IMR-90 (cell line): ENCODE measurements at regions not wholly inside any gene's neighbourhood (a gene's known extent, or its start where the extent isn't known, plus 50 kb on each side); places are given as distances from the start of the nearest gene placed in this dataset.

Experiments used
- ATAC-seq: fragments of 200-7000 bp; cut with Tn5 transposase; 2 replicates; pipeline ENCODE4 v1.9.1; 2020; ENCODE audit warnings: low read depth, mild to moderate bottlenecking, moderate library complexity
- BruUV-seq: library from RNA; stranded (reverse); fragments of 400-500 nt; replicated peaks from 2 replicates; lab custom pipeline; 2021; lab: Mats Ljungman, UMichigan
- CTCF ChIA-PET: fragments of 300-600 bp; formaldehyde crosslinking; extraction: SDS; loops from one replicate; lab custom pipeline; 2021; ENCODE audit warnings: antibody characterized with exemption; lab: Yijun Ruan, JAX
- POLR2A ChIA-PET: fragments of 300-600 bp; sonication (Branson Sonifier 250); formaldehyde crosslinking; loops from one replicate; lab custom pipeline; 2022; ENCODE audit warnings: antibody characterized with exemption; ENCODE audit not compliant: unreplicated experiment; lab: Charles Lee
- DNase-seq: peaks from one replicate; pipeline ENCODE4 v3.0.0; 2013
- H2AFZ ChIP-seq: replicated peaks from 2 replicates; pipeline ENCODE3; 2013; ENCODE audit warnings: low read length, mild to moderate bottlenecking; ENCODE audit not compliant: poor library complexity
- H2AK5ac ChIP-seq: 2 replicates; pipeline ENCODE4 v1.6.1; 2013; ENCODE audit warnings: low read depth, low read length, inconsistent platforms
- H2AK9ac ChIP-seq: replicated peaks from 2 replicates; pipeline ENCODE3; 2013; ENCODE audit warnings: mild to moderate bottlenecking, low read depth, low read length, moderate library complexity; ENCODE audit not compliant: poor library complexity
- H2BK120ac ChIP-seq: 2 replicates; pipeline ENCODE4 v1.6.1; 2013; ENCODE audit warnings: low read depth, low read length, inconsistent platforms
- H2BK15ac ChIP-seq: 3 replicates; pipeline ENCODE4 v1.6.1; 2013; ENCODE audit warnings: low read depth, low read length, inconsistent platforms
- H2BK20ac ChIP-seq: 2 replicates; pipeline ENCODE4 v1.6.1; 2013; ENCODE audit warnings: low read depth, mild to moderate bottlenecking, inconsistent platforms, low read length, moderate library complexity
- H2BK5ac ChIP-seq: 2 replicates; pipeline ENCODE4 v1.6.1; 2013; ENCODE audit warnings: mild to moderate bottlenecking, low read depth, low read length, inconsistent platforms; ENCODE audit not compliant: poor library complexity, severe bottlenecking
- H3K14ac ChIP-seq: replicated peaks from 2 replicates; pipeline ENCODE4 v1.6.1; 2013; ENCODE audit warnings: low read depth, low read length, inconsistent platforms
- H3K18ac ChIP-seq: 2 replicates; pipeline ENCODE4 v1.6.1; 2013; ENCODE audit warnings: low read depth, low read length, control low read depth
- H3K23ac ChIP-seq: 2 replicates; pipeline ENCODE4 v1.6.1; 2013; ENCODE audit warnings: low read depth, low read length, inconsistent platforms
- H3K27ac ChIP-seq: 2 replicates; pipeline ENCODE4 v1.5.1; 2013; ENCODE audit warnings: mild to moderate bottlenecking, control low read depth, low read length; ENCODE audit not compliant: insufficient read depth
- H3K27me3 ChIP-seq: 2 replicates; pipeline ENCODE4 v1.6.1; 2013; ENCODE audit warnings: low read length; ENCODE audit not compliant: control insufficient read depth, insufficient read depth
- H3K36me3 ChIP-seq: 2 replicates; pipeline ENCODE4 v1.6.1; 2013; ENCODE audit warnings: low read length, mixed read lengths; ENCODE audit not compliant: control insufficient read depth, insufficient read depth
- H3K4ac ChIP-seq: 2 replicates; pipeline ENCODE4 v1.6.1; 2013; ENCODE audit warnings: low read depth, low read length, inconsistent platforms
- H3K4me1 ChIP-seq: 2 replicates; pipeline ENCODE4 v1.6.1; 2013; ENCODE audit warnings: low read length, mixed read lengths; ENCODE audit not compliant: control insufficient read depth, insufficient read depth
- H3K4me2 ChIP-seq: 2 replicates; pipeline ENCODE4 v1.6.1; 2013; ENCODE audit warnings: low read depth, mild to moderate bottlenecking, control low read depth, low read length, moderate library complexity
- H3K4me3 ChIP-seq: 2 replicates; pipeline ENCODE4 v1.5.1; 2013; ENCODE audit warnings: low read depth, mild to moderate bottlenecking, control low read depth, low read length, moderate library complexity; ENCODE audit not compliant: insufficient read depth
- H3K56ac ChIP-seq: 2 replicates; pipeline ENCODE4 v1.6.1; 2013; ENCODE audit warnings: low read length, inconsistent platforms; ENCODE audit not compliant: insufficient read depth; ENCODE audit errors: extremely low read depth
- H3K79me1 ChIP-seq, 2 experiments: 2 replicates each; pipeline ENCODE4 v1.6.1; 2013; ENCODE audit warnings: low read length in 2 of 2, inconsistent platforms in 1 of 2, low read depth in 1 of 2
- H3K9ac ChIP-seq: 2 replicates; pipeline ENCODE4 v1.6.1; 2013; ENCODE audit warnings: low read depth, low read length, control low read depth
- H3K9me1 ChIP-seq: 2 replicates; pipeline ENCODE4 v1.6.1; 2013; ENCODE audit warnings: low read length, inconsistent platforms; ENCODE audit not compliant: insufficient read depth
- H3K9me3 ChIP-seq: 2 replicates; pipeline ENCODE4 v1.6.1; 2013; ENCODE audit warnings: low read length; ENCODE audit not compliant: control insufficient read depth, insufficient read depth
- H4K20me1 ChIP-seq: 2 replicates; pipeline ENCODE4 v1.6.1; 2013; ENCODE audit warnings: low read length, inconsistent platforms; ENCODE audit not compliant: insufficient read depth
- H4K5ac ChIP-seq: 2 replicates; pipeline ENCODE4 v1.6.1; 2013; ENCODE audit warnings: mild to moderate bottlenecking, low read depth, low read length, control low read depth
- H4K8ac ChIP-seq, 2 experiments: 2 replicates each; pipeline ENCODE4 v1.6.1; 2013; ENCODE audit warnings: low read depth in 2 of 2, low read length in 2 of 2, control low read depth in 1 of 2, inconsistent platforms in 1 of 2
- H4K91ac ChIP-seq: 2 replicates; pipeline ENCODE4 v1.6.1; 2013; ENCODE audit warnings: low read depth, low read length, inconsistent platforms; ENCODE audit not compliant: insufficient read depth
- CTCF ChIP-seq: conservative IDR thresholded peaks from 2 replicates; pipeline ENCODE4 v1.5.1; 2012; ENCODE audit warnings: mild to moderate bottlenecking, low read depth, low read length, improper control_type of control experiment
- FOS ChIP-seq: fragments of 150-350 bp; IDR thresholded peaks from 2 replicates; pipeline ENCODE4 v1.6.1; 2016; ENCODE audit warnings: low read depth, low read length
- MAZ ChIP-seq: IDR thresholded peaks from 2 replicates; pipeline ENCODE4 v1.6.1; 2012; ENCODE audit warnings: low read depth, mild to moderate bottlenecking, low read length, improper control_type of control experiment, moderate library complexity, borderline replicate concordance
- MXI1 ChIP-seq: IDR thresholded peaks from 2 replicates; pipeline ENCODE4 v1.6.1; 2012; ENCODE audit warnings: low read depth, mild to moderate bottlenecking, low read length, moderate library complexity, borderline replicate concordance
- NFE2L2 ChIP-seq: fragments of 150-350 bp; IDR thresholded peaks from 2 replicates; pipeline ENCODE4 v1.6.1; 2016; ENCODE audit warnings: low read depth, mild to moderate bottlenecking, low read length
- POLR2A ChIP-seq: IDR thresholded peaks from 2 replicates; pipeline ENCODE4 v1.6.1; 2012; ENCODE audit warnings: mild to moderate bottlenecking, low read depth, low read length
- RAD21 ChIP-seq: IDR thresholded peaks from 2 replicates; pipeline ENCODE4 v1.6.1; 2012; ENCODE audit warnings: low read length, improper control_type of control experiment
- RFX5 ChIP-seq: IDR thresholded peaks from 2 replicates; pipeline ENCODE4 v1.8.0; 2012; ENCODE audit warnings: low read depth, mild to moderate bottlenecking, low read length, moderate library complexity
- WGBS, 2 experiments: methylation state at CpG; one replicate each; pipeline versions ENCODE4 v1.1.5 to v1.1.7; 2013; ENCODE audit warnings: missing lambda C conversion rate in 2 of 2; ENCODE audit not compliant: insufficient read length in 1 of 2; ENCODE audit errors: extremely low coverage in 2 of 2; 5-methylcytosine and 5-hydroxymethylcytosine counted together
- dilution Hi-C: fragments of 300-500 bp; cut with HindIII; formaldehyde crosslinking; loops from one replicate; pipeline ENCODE4 v1.14.3; 2018; ENCODE audit warnings: low sequenced_read_pairs; ENCODE audit not compliant: unreplicated experiment
- in situ Hi-C: fragments of 300-500 bp; cut with MboI; formaldehyde crosslinking; loops from 3 replicates; pipeline ENCODE4 v1.14.3; 2019; ENCODE audit warnings: low sequenced_read_pairs, inconsistent platforms, mixed read lengths
- intact Hi-C: fragments of 100-400 bp; cut with micrococcal nuclease; formaldehyde crosslinking; loops from 2 replicates; pipeline ENCODE4 v1.10.0; 2022
- TF ChIP-seq, protein P1 (sequence below): fragments of 150-350 bp; IDR thresholded peaks from 2 replicates; pipeline ENCODE4 v1.6.1; 2017; ENCODE audit warnings: mild to moderate bottlenecking, antibody characterized with exemption, low read length, low read depth

DNA sequence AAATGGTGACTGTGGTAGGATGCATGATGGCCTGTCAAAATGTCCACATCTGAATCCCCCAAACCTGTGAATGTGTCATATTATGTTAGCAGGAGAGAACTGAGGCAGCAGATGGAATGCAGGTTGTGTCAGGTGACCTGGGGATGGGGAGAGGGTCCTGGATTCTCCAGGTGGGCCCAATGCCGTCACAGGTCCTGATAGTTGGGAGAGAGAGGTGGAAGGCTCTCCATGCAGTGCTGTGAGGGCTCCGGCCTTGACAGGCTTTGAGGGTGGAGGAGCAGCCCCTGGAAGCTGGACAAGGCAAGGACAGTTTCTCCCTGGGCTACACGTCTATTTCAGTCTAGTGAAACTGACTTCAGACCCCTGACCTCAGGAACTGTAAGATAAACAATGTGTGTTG is 330.9 kb upstream of the ZNF32 start:
- no peak overlapping the region for H3K56ac ChIP-seq
- no peak for TF ChIP-seq POLR2A
- no peak for TF ChIP-seq CTCF
- TF ChIP-seq RFX5, result no peak
- no peak for TF ChIP-seq MXI1
- no peak for TF ChIP-seq RAD21
- TF ChIP-seq, protein P1, sequence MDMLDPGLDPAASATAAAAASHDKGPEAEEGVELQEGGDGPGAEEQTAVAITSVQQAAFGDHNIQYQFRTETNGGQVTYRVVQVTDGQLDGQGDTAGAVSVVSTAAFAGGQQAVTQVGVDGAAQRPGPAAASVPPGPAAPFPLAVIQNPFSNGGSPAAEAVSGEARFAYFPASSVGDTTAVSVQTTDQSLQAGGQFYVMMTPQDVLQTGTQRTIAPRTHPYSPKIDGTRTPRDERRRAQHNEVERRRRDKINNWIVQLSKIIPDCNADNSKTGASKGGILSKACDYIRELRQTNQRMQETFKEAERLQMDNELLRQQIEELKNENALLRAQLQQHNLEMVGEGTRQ, result no peak
- TF ChIP-seq MAZ, result no peak
- TF ChIP-seq NFE2L2, result no peak
- no peak for TF ChIP-seq FOS
- H2BK5ac ChIP-seq, result no peak overlapping the region
- no peak overlapping the region for H2BK15ac ChIP-seq
- no peak overlapping the region for H3K23ac ChIP-seq
- H3K27ac ChIP-seq, result no peak overlapping the region
- no peak overlapping the region for H4K8ac ChIP-seq
- no peak overlapping the region for H2AFZ ChIP-seq
- no peak overlapping the region for H3K9ac ChIP-seq
- no peak for DNase-seq
- POLR2A ChIA-PET, result no interaction called here
- H3K14ac ChIP-seq, result no peak overlapping the region
- no TSS peak for BruUV-seq
- H3K36me3 ChIP-seq, result no peaks in the 10 kb centered on the region
- no peaks in the 10 kb centered on the region for H4K20me1 ChIP-seq
- H3K4me1 ChIP-seq, result no peaks in the 10 kb centered on the region
- H3K9me1 ChIP-seq, result peaks cover 5% of the 10 kb centered on the region; the same call in 1 of the 2 replicates
- no peak for ATAC-seq
- no peaks in the 10 kb centered on the region for H3K79me1 ChIP-seq
- H3K9me3 ChIP-seq, result no peaks in the 10 kb centered on the region
- H3K18ac ChIP-seq, result no peak overlapping the region
- no peak overlapping the region for H4K91ac ChIP-seq
- dilution Hi-C loops (no loop called here), intact Hi-C loops (no loop called here), in situ Hi-C loops (no loop called here)
- CTCF ChIA-PET, result no interaction called here
- no peak overlapping the region for H2BK20ac ChIP-seq
- no peak overlapping the region for H2AK9ac ChIP-seq
- H2BK120ac ChIP-seq, result no peak overlapping the region
- H3K27me3 ChIP-seq, result no peaks in the 10 kb centered on the region; the same call in 1 of the 2 replicates
- no peak overlapping the region for H2AK5ac ChIP-seq
- H3K4me3 ChIP-seq, result no peak overlapping the region
- 94% methylated on average over 2 of the region's 3 CpGs; no CpG with 5 or more reads in 1 of the 2 experiments for WGBS, 2 experiments
- H4K5ac ChIP-seq, result no peak overlapping the region
- no peak overlapping the region for H3K4me2 ChIP-seq
- H3K4ac ChIP-seq, result no peak overlapping the region
